ENCODE measurements at regions not wholly inside any gene's neighbourhood (a gene's known extent, or its start where the extent isn't known, plus 50 kb on each side); places are given as distances from the start of the nearest gene placed in this dataset.

DNA sequence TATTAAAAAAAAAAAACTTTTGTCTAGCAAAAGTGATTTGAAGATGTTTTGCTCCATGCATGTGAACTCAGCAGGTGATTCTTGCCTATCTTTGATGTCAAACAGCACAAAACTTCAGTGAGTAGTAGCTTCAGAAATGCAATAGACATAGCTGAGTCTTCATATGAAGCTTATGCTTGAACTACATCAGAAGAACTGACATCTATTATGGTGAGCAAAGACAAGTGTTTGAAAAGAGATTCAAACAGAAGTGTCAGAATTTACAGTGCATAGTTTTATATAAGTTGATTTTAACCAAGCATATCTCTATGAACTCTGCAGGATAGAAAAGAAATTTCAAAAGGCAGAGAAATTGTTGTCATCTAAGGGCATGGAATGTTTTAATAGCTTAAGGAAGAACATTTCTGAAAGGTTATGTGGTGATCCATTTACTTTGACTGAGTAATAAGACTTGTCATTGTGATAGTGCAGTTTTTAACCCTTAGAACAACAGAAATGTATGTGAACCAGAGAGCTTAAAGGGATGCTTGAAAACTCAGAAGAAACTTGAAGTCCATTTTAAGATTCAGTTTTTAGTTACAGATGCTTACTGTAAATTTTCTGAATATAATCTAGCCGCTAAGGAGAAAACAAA lies 351.4 kb downstream of the MDFIC start:
- no peak overlapping the region for H3K27ac ChIP-seq
- no peaks in the 10 kb centered on the region for H3K9me3 ChIP-seq
- intact Hi-C loops (cut with DNase I) = no loop called here
- peaks cover 0 to 4% (median 0%) of the 10 kb centered on the region in 3 donors for H3K27me3 ChIP-seq (ENCODE audit: insufficient read depth in 3 of 3, low read length in 2 of 3)
- 77 to 85% (median 81%) methylated on average over 1 of the region's 1 CpG for WGBS, 3 donors
- DNase-seq = no peak
- TF ChIP-seq, protein P1, sequence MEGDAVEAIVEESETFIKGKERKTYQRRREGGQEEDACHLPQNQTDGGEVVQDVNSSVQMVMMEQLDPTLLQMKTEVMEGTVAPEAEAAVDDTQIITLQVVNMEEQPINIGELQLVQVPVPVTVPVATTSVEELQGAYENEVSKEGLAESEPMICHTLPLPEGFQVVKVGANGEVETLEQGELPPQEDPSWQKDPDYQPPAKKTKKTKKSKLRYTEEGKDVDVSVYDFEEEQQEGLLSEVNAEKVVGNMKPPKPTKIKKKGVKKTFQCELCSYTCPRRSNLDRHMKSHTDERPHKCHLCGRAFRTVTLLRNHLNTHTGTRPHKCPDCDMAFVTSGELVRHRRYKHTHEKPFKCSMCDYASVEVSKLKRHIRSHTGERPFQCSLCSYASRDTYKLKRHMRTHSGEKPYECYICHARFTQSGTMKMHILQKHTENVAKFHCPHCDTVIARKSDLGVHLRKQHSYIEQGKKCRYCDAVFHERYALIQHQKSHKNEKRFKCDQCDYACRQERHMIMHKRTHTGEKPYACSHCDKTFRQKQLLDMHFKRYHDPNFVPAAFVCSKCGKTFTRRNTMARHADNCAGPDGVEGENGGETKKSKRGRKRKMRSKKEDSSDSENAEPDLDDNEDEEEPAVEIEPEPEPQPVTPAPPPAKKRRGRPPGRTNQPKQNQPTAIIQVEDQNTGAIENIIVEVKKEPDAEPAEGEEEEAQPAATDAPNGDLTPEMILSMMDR (IDR thresholded peaks at IDR 0.05) = no peak
- no peaks in the 10 kb centered on the region for H3K36me3 ChIP-seq (ENCODE audit: insufficient read depth in 1 of 2, low read depth in 1 of 2)
- H3K4me1 ChIP-seq = no peaks in the 10 kb centered on the region
- ATAC-seq = no peak
- H3K4me3 ChIP-seq = no peak overlapping the region

DNA sequence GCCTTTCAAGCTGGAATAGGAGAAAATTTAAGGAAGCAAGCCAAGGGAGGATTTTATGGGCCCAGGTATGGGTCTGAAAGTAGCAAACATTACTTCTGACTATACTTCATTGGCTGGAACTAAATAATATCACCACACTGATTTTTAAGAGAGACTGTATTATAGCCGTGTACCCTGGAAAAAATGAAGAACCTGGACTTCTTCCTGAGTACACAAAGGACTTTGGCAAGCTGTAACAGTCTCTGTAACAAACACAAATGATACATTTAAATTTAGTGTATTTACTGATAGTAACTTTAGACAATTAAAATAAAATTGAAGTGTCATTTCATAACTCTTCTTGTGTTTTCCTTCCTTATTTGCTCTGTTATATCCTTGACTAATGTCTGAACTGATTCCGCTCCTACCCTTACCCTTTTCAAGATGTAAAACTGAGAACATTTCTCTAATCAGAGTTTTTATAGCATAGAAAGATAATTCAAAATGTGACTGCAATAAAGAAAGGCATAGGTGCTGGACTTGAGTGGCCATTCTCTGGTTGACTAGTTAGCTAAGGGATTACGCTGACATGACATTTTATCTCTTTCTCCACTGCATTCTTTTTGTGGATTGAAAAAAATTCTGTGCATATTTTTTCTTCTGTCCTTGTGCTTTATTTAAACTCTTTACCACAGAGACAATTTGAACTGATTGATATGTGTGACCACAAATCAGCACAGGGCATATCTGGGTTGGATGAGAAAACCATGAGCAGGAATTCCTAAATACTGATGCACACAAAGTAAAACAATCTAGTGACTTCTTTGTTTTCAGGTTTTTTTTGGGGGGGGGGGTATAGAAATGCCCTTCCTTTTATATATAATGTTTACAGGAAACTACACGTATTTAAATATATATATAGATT lies 349.7 kb downstream of the MDFIC start:
- Histone ChIP-seq H3K4me1 (no peaks in the 10 kb centered on the region), H3K9me3 (no peaks in the 10 kb centered on the region), H3K4me3 (no peak overlapping the region), H3K27me3 (ENCODE audit: insufficient read depth in 3 of 3, low read length in 2 of 3) (peaks cover 0 to 4% (median 0%) of the 10 kb centered on the region in 3 donors), H3K36me3 (ENCODE audit: insufficient read depth in 1 of 2, low read depth in 1 of 2) (no peaks in the 10 kb centered on the region), H3K27ac (no peak overlapping the region)
- DNase-seq (no peak), ATAC-seq (no peak)
- TF ChIP-seq, protein P1 (IDR thresholded peaks at IDR 0.05) = no peak
- intact Hi-C loops (cut with DNase I) = no loop called here
- WGBS, 3 donors = 78 to 82% (median 81%) methylated on average over 4 of the region's 4 CpGs

DNA sequence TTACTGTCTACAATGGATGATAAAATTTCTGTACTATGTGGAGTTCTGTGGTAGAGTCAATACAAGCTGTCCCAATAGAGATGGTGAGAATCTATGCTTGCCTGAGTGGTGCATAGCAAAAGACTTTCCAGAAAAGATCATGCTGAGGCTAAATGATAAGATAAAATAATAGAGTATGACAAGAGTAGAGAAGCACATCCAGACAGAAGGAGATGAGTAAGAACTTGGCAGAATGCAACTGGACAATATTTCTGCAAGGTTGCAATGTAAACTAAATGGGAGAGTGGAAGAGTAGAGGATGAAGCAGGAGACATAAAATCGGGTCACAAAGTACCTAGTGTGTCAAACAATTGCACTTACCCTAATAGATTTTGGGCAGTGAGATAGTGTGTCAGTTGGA lies 347.6 kb downstream of the MDFIC start:
- no peak for ATAC-seq
- intact Hi-C loops (cut with DNase I) = no loop called here
- DNase-seq = no peak
- TF ChIP-seq, protein P1 (IDR thresholded peaks at IDR 0.05) = no peak
- H3K4me1 ChIP-seq = no peaks in the 10 kb centered on the region
- H3K27me3 ChIP-seq (ENCODE audit: insufficient read depth in 3 of 3, low read length in 2 of 3) = peaks cover 0 to 4% (median 0%) of the 10 kb centered on the region in 3 donors
- H3K36me3 ChIP-seq (ENCODE audit: insufficient read depth in 1 of 2, low read depth in 1 of 2) = no peaks in the 10 kb centered on the region
- no peak overlapping the region for H3K4me3 ChIP-seq
- no peak overlapping the region for H3K27ac ChIP-seq
- no peaks in the 10 kb centered on the region for H3K9me3 ChIP-seq
- WGBS, 3 donors = 26 to 88% (median 86%) methylated on average over 1 of the region's 1 CpG

DNA sequence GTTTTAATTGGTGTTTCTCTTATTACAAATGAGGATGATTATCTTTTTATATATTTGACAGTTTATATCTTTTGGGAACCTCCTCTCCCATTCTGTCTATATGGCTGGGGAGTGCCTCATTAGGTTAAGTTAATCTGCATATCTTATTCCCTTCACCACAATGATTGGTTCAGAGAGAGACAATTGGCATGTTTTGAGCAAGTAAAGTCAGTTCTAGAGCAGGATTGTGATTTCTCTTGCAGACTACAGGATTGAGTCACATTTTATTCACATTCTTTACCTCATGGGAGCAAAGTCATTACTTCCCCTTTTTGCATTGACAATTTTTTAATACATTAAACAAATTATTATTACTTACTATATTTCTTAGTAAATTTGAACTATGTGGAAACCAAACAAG lies 345.6 kb downstream of the MDFIC start:
- no peak overlapping the region for H3K4me3 ChIP-seq
- no peak overlapping the region for H3K27ac ChIP-seq
- no peak for DNase-seq
- H3K36me3 ChIP-seq (ENCODE audit: insufficient read depth in 1 of 2, low read depth in 1 of 2) = no peaks in the 10 kb centered on the region
- H3K9me3 ChIP-seq = no peaks in the 10 kb centered on the region
- H3K4me1 ChIP-seq = no peaks in the 10 kb centered on the region
- peaks cover 0 to 4% (median 0%) of the 10 kb centered on the region in 3 donors for H3K27me3 ChIP-seq (ENCODE audit: insufficient read depth in 3 of 3, low read length in 2 of 3)
- no peak for ATAC-seq
- TF ChIP-seq, protein P1 (IDR thresholded peaks at IDR 0.05) = no peak
- intact Hi-C loops (cut with DNase I) = no loop called here
